GM19328 (cell line): ENCODE measurements at regions not wholly inside any gene's neighbourhood (a gene's known extent, or its start where the extent isn't known, plus 50 kb on each side); places are given as distances from the start of the nearest gene placed in this dataset.
A peak's percentile ranks its signal among the peaks of the same experiment; 100 is the strongest.

Experiments used
- ATAC-seq: cut with Tn5 transposase; IDR thresholded peaks from one replicate; pipeline ENCODE4 v1.9.1; 2021; ENCODE audit warnings: mild to moderate bottlenecking, moderate library complexity; ENCODE audit not compliant: unreplicated experiment

DNA sequence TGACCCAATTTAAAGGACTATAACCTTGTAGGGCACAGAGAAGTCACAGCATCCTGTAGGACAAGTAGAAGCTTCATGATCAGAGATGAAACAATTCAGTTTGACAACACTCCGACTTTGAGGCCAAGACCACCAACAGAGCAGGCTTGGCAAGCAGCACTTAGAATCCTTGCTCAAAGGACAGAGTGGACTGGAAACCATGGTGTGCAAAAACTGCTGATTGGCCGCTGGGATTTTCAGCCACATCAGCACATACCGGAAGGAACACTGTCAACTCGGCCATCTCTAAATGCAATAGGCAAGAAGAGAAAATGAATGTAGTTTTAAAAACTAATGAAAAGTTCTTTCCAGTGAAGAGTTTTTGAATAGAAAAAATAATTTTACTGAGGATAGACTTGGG, 92.0 kb upstream of the PRMT6 start:
- ATAC-seq = no peak

DNA sequence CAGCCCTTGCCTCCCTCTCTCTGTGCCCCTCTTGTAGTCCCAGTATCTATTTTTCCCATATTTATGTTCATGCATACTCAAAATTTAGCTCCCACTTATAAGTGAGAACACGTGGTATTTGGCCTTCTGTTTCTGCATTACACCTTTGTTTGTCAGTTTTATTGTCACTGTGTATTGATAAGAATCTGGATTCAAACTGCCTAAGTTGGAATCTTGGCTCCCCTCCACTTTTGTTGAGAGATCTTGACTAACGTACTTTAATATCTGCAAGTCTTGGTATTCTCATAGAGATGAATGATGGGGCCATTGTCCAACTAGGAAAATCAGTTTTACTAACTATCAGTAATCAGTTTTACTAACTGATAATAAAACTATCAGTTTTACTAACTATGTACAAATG, 87.8 kb upstream of the PRMT6 start:
- no peak for ATAC-seq

DNA sequence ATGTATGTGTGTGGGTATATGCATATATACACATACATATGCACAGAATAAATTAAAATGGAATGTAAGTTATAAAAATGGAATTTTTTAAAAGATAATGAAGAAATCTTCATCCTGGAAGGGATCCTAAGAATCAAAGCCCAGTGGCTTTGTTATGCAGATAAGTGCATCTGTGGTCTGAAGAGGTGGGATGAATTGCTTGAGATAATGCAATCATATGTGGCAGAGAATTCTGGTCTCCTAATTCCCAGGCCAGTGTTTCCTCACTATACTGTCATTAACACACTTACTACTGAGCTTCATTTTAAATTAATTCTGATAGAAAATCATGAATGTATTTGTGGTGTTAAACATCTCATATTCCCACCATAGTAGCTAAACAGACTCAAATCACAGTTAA, 86.7 kb upstream of the PRMT6 start:
- no peak for ATAC-seq

DNA sequence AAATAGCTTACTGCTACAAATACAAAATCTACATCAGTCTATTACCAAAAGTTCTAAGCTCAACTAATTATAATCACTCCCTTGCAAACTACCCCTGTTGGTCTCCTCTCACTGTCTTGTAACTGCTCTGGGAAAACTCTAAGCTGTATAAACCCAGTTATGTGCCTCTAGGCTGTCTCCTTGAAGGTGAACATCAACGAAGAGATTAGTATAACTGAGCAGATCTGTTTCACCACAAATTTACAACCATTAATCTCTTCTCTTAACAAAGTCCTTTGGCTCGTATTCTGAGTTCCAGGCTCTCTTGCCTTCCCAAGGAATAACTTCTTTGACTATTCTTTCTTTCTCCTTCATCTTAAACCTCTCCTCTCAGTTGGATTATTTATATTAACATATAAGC, 84.4 kb upstream of the PRMT6 start:
- ATAC-seq = no peak

DNA sequence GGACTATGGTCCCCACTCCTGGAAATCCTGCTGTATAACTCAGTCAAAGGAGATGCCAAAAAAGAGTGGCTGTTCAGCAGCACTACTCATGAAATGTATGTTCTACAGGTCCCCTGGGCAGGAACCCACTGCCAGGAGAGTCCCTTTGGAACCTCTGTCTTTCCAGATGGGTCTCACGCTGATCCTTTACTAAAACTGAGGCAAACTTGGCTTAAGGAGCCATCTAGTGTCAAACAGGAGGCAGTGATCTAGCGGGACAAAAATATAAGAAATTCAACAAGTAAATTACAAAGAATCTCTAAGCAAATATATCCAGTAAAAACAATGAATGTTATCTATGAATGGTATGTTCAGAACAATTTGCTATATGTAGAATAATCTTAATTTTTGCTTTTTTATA, 80.5 kb upstream of the PRMT6 start:
- ATAC-seq = no peak

DNA sequence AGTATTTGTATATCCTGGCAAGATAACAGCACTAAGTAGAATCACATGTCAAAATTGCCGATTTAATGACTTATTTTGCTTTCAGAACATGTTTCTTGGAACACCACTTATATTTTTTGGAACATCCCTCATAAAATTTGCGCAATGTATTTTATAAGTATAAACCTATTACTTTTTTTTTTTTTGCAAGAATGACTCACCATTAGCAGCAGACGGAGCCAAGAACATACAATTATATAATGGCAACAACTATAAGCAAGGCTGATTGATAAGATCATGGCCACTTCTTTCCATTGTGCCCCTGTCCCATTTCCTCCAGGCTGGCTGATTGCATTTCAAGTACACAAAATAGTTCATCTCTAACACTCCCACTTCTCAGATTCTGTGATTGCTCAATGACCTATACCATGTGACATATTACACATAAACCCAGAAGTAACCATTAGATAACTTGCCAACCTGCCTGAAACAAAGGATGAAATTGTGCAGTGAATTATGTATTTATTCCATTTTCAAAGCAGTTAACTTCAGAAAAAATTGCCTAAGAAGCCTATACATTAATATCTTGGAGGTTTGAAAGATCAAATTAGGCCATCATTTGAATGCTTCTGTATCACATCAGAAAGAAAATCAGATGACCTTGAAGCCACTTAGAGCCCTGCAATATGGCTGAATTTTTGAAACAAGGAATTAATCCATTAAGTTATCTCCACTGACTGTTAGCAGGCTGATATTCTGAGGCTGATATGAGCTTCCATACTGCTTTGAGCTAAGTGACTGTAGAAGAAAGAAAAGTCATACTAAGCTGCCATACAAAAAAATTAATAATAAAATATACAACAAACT, 77.8 kb upstream of the PRMT6 start:
- ATAC-seq = no peak

DNA sequence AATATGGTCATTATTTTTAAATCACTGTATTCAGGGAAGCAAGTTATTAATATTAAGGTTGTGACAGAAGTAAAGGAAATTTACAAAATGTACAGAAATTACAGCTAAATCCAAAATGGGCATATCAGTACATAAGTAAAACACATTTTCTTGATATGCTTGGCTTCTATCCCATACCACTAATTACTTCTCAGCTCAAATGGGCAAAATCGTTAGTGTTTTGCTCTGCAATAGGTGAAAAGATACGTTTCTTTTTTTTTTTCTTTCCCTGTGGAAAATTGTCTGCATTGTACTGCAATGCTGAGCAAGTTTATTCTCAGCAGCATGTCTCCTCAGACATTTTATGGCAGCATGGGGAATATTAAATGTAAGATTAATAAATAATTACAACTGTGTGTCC, 77.1 kb upstream of the PRMT6 start:
- no peak for ATAC-seq

DNA sequence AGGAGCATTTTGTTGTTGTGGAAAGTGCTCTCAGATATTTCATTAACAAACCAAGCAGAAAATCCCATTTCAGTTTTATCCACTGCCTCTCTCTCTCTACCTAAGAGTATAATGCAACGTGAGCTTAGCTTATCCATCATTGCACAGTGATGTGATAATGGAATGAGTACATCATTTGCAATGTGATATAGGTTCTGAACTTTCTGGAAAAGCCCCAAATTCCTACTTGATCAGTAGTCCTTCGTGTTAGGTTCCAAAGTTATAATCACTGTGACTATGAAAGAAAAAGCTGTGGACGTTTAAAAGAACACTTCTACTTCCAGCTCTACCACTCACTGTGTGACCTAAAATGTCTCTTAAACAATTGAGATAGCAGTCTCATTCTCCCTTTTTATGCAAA, 76.4 kb upstream of the PRMT6 start:
- ATAC-seq = no peak

DNA sequence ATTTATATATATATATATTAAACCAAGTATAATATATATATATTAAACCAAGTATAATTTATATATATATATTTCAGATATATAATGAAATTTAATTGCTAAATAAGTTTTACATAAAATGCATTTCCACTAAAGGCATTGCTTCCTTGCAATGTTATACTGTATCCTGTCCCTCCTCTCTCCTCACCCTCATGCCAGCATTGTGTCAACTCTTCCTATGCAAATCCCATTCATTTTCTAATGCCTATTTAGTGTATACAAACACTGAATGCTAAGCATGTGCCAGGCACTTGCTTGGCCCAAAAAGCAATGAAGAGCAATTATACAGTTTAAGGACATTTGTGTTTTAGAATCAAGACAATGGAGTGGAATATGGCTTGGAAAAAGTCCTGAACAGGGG, 71.7 kb upstream of the PRMT6 start:
- no peak for ATAC-seq

DNA sequence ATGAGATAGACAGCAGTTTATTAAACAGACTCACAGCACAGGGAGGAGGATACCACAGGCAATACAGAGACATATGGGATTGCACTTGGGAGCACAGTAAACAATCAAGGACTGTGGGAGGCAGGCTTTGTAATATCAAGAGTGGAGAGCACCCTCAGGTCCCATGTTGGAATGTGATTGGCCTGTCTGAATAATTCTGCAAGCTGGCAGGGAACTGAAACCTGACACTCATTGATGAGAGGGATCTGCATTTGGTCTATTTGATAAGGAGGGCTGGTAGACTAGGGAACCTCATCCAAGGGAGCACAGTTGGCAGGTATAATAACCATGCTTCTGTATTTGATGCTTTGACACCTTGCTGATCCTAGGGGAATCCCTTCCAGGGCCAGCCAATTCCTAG, 69.9 kb upstream of the PRMT6 start:
- no peak for ATAC-seq

DNA sequence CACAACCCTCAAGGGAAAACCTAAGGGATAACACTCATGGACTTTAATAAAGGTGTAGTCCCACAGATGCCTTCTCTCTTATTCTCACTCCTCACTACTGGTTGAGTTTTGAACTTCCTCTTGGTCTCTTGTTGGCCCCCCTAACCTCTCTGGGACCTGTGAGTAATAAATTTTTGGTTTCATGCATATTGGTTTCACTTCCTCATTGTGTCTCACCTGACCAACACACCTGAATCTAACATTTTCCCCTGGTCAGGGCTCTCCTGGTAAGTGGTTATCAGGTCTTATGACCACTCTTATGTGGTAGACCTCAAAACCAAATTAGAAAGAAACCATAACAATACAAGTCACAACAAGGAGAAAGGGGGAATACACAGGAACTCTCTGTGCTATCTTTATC, 60.5 kb upstream of the PRMT6 start:
- ATAC-seq = peak; percentile 89

DNA sequence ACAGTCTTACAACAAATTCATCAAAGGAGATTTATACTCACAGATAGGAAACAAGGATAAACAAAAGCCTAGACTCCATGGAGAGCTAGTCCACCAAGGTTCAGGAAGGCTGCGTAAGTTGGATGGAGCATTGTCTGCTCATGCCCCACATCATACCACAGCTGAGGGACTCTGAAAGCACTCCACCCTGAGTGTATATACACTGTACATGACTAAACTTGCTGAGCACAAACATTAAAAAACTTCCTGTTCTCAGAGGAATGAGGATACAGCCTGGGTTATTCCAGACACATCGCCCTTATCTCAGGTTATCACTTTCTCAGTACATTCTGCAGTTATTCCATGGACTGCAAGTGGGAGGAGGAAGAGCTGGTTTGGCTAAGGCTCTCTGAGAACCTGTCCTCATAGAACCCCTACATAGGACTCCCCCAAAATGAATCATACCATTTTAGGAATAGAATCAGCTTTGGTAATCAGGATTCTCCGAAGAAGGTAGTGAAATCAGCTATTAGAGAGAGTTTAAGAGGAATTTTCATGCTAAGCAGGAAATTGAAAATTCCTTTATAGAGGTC, 58.0 kb upstream of the PRMT6 start:
- no peak for ATAC-seq

DNA sequence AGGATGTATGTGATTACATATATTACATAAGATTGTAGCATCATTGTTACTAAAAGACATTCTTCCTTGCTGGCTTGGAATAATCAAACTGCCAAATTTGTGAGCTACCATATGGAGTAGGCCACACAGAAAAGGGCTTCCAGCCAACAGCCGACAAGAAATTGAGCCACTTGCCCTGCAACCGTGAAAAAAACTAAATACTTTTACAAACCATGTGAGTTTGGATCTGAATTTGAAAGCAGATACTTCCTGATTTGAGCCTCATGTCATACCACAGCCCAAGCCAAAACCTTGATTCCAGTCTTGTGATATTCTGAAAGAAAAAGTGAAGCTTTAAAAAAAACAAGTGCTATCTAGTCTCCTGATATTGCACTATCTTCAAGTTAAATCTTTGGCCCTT, 55.6 kb upstream of the PRMT6 start:
- ATAC-seq = no peak

DNA sequence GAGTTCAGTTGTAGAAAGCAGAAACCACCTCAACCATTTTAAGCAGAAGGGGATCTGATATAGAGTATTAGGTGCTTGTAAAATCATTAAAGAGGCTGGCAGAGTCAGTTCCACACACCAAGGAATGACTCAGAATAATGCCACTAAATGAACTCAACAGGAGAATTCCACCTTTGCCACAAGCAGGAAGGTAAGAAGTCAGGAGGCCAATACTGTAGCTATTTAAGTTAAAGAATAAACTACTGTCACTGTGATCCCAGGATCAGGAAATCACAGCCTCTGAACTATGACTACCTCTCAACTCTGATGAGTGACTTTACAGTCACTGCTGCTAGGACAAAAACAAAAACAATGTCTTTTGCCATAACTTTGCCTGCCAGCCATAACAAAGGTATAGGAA, 52.5 kb upstream of the PRMT6 start:
- no peak for ATAC-seq

DNA sequence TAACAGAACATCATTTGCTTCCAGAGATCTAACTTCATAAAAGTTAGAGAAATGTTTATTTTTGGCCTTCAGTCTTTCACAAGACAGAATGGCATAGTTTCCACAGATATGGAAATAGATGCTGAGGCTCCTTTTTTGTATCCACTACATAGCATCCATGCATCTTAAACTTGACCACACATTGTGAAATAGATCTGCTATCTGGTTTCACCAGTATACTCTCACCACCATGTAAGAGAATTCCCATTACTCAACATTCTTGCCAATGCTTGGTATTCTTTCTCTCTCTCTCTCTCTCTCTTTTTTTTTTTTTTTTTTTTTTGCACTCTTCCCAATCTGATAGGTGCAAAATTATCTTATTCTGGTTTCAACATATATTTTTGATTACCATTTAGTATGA, 52.1 kb upstream of the PRMT6 start:
- ATAC-seq = no peak
